ENCODE measurements at regions not wholly inside any gene's neighbourhood (a gene's known extent, or its start where the extent isn't known, plus 50 kb on each side); places are given as distances from the start of the nearest gene placed in this dataset.

- TF ChIP-seq CTCF (conservative IDR thresholded peaks at IDR 0.05; ENCODE audit: low read depth, low read length) = no peak
- no peak for TF ChIP-seq EZH2 (IDR thresholded peaks at IDR 0.05; ENCODE audit: borderline replicate concordance, low read depth, low read length, poor library complexity, severe bottlenecking)
Measured at GRCh38 chr15:39447881-39448280, 133.0 kb upstream of the THBS1 start.
